Tibial nerve (tissue), 4 donors: ENCODE measurements at regions not wholly inside any gene's neighbourhood (a gene's known extent, or its start where the extent isn't known, plus 50 kb on each side); places are given as distances from the start of the nearest gene placed in this dataset.

Experiments used
- DNase-seq, 2 donors: peaks; one replicate each; pipeline ENCODE4 v3.0.0-alpha.2; 2019; ENCODE audit warnings: low spot score in 2 of 2
- H3K27ac ChIP-seq, 4 donors: fragments of 200-600 bp; sonication (generic) in 3 of 4; one replicate each; pipeline ENCODE4 v1.5.1; 2017 to 2019; ENCODE audit warnings: mild to moderate bottlenecking in 1 of 4
- H3K27me3 ChIP-seq, 2 donors: fragments of 200-600 bp; sonication (generic) in 1 of 2; one replicate each; pipeline versions ENCODE4 v1.5.1 to v1.6.0; 2017 to 2019
- H3K36me3 ChIP-seq, 3 donors: fragments of 200-600 bp; sonication (generic); one replicate each; pipeline ENCODE4 v1.5.1; 2018 to 2019
- H3K4me1 ChIP-seq, 4 donors: fragments of 200-600 bp; sonication (generic) in 3 of 4; one replicate each; pipeline ENCODE4 v1.5.1; 2017 to 2019
- H3K4me3 ChIP-seq, 4 donors: fragments of 200-600 bp; sonication (generic) in 3 of 4; one replicate each; pipeline ENCODE4 v1.5.1; 2017 to 2019; ENCODE audit warnings: mild to moderate bottlenecking in 1 of 4, moderate library complexity in 1 of 4
- H3K9me3 ChIP-seq, 4 donors: fragments of 200-600 bp; sonication (generic) in 3 of 4; one replicate each; pipeline ENCODE4 v1.5.1; 2017 to 2019
- CTCF ChIP-seq, 5 experiments: fragments of 200-600 bp in 3 of 5; fragments of 450-650 bp in 2 of 5; sonication (generic) in 3 of 5; IDR thresholded peaks; one replicate each; pipeline ENCODE4 v1.5.1; 2016 to 2019; ENCODE audit warnings: antibody characterized with exemption in 5 of 5, mild to moderate bottlenecking in 3 of 5, moderate library complexity in 2 of 5
- EP300 ChIP-seq, 2 donors: sonication (generic); formaldehyde crosslinking; IDR thresholded peaks; one replicate each; pipeline ENCODE4 v1.6.1; 2017; ENCODE audit warnings: antibody characterized with exemption in 2 of 2, mild to moderate bottlenecking in 1 of 2
- POLR2A ChIP-seq, 2 donors: fragments of 450-650 bp; IDR thresholded peaks; one replicate each; pipeline ENCODE4 v1.6.1; 2017; ENCODE audit warnings: antibody characterized with exemption in 2 of 2, mild to moderate bottlenecking in 2 of 2, moderate library complexity in 2 of 2
- WGBS, 2 donors: methylation state at CpG; one replicate each; pipeline ENCODE4 v1.1.5; 2018; 5-methylcytosine and 5-hydroxymethylcytosine counted together

DNA sequence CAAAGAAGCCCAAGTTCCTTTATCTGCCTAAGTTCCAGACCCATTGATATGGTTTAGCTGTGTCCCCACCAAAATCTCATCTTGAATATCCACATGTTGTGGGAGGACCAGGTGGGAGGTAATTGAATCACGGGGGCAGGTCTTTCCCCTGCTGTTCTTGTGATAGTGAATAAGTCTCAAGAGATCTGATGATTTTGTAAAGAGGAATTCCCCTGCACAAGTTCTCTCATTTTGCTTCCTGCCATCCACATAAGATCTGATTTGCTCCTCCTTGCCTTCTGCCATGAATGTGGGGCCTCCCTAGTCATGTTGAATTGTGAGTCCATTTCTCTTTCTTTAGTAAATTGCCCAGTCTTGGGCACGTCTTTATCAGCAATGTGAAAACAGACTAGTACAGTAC lies 860.2 kb downstream of the FSTL5 start:
- Histone ChIP-seq H3K27ac (no peak overlapping the region), H3K4me3 (no peak overlapping the region), H3K4me1 (no peaks in the 10 kb centered on the region), H3K9me3 (peaks cover 0 to 14% (median 0%) of the 10 kb centered on the region in 4 donors), H3K36me3 (no peaks in the 10 kb centered on the region), H3K27me3 (no peaks in the 10 kb centered on the region)
- TF ChIP-seq POLR2A (IDR thresholded peaks at IDR 0.05): no peak
- no peak for TF ChIP-seq EP300 (IDR thresholded peaks at IDR 0.05)
- no peak for TF ChIP-seq CTCF (IDR thresholded peaks at IDR 0.05)
- DNase-seq: no peak
- WGBS, 2 donors: 79 to 86% methylated on average over 2 of the region's 2 CpGs

- no peak for TF ChIP-seq CTCF (IDR thresholded peaks at IDR 0.05)
- no peak for TF ChIP-seq EP300 (IDR thresholded peaks at IDR 0.05)
- TF ChIP-seq POLR2A (IDR thresholded peaks at IDR 0.05): no peak
- 70 to 92% methylated on average over 5 of the region's 5 CpGs for WGBS, 2 donors
These were observed 872.6 kb downstream of the FSTL5 start for GRCh38 chr4:161291222-161291621.

GRCh38 chr4:161287678-161288352 lies 876.0 kb downstream of the FSTL5 start:
- Histone ChIP-seq H3K36me3 (no peaks in the 10 kb centered on the region), H3K27me3 (no peaks in the 10 kb centered on the region), H3K27ac (no peak overlapping the region), H3K4me3 (no peak overlapping the region), H3K4me1 (no peaks in the 10 kb centered on the region), H3K9me3 (peaks cover 0 to 16% (median 0%) of the 10 kb centered on the region in 4 donors)
- no peak for DNase-seq
- no peak for TF ChIP-seq POLR2A (IDR thresholded peaks at IDR 0.05)
- TF ChIP-seq EP300 (IDR thresholded peaks at IDR 0.05): no peak
- TF ChIP-seq CTCF (IDR thresholded peaks at IDR 0.05): no peak
- WGBS, 2 donors: 86 to 95% methylated on average over 6 of the region's 6 CpGs

More at GRCh38 chr4:161291222-161291621, 872.6 kb downstream of the FSTL5 start:
- no peak for DNase-seq
- no peaks in the 10 kb centered on the region for H3K4me1 ChIP-seq
- H3K36me3 ChIP-seq: no peaks in the 10 kb centered on the region
- no peak overlapping the region for H3K27ac ChIP-seq
- H3K4me3 ChIP-seq: no peak overlapping the region
- no peaks in the 10 kb centered on the region for H3K27me3 ChIP-seq
- peaks cover 0 to 16% (median 0%) of the 10 kb centered on the region in 4 donors for H3K9me3 ChIP-seq

GRCh38 chr4:161285461-161285860 lies 878.3 kb downstream of the FSTL5 start:
- Histone ChIP-seq H3K4me1 (no peaks in the 10 kb centered on the region), H3K9me3 (peaks cover 0 to 6% (median 0%) of the 10 kb centered on the region in 4 donors), H3K27me3 (no peaks in the 10 kb centered on the region), H3K4me3 (no peak overlapping the region), H3K27ac (no peak overlapping the region), H3K36me3 (no peaks in the 10 kb centered on the region)
- no peak for DNase-seq
- TF ChIP-seq CTCF (IDR thresholded peaks at IDR 0.05) (no peak), EP300 (IDR thresholded peaks at IDR 0.05) (no peak), POLR2A (IDR thresholded peaks at IDR 0.05) (no peak)

- no peaks in the 10 kb centered on the region for H3K4me1 ChIP-seq
- no peak overlapping the region for H3K27ac ChIP-seq
- DNase-seq: no peak
- H3K36me3 ChIP-seq: no peaks in the 10 kb centered on the region
- no peak overlapping the region for H3K4me3 ChIP-seq
- H3K9me3 ChIP-seq: peaks cover 0 to 8% (median 0%) of the 10 kb centered on the region in 4 donors
- WGBS, 2 donors: 42 to 90% methylated on average over 2 of the region's 2 CpGs
- TF ChIP-seq EP300 (IDR thresholded peaks at IDR 0.05): no peak
- TF ChIP-seq CTCF (IDR thresholded peaks at IDR 0.05): no peak
- H3K27me3 ChIP-seq: no peaks in the 10 kb centered on the region
These were observed 882.9 kb downstream of the FSTL5 start for GRCh38 chr4:161280929-161281328.
